ENCODE measurements at regions not wholly inside any gene's neighbourhood (a gene's known extent, or its start where the extent isn't known, plus 50 kb on each side); places are given as distances from the start of the nearest gene placed in this dataset.

GRCh38 chr2:78427170-78427569 lies 598.3 kb upstream of the REG3G start:
- TF ChIP-seq POLR2AphosphoS5 (IDR thresholded peaks at IDR 0.05; ENCODE audit: low read depth) (no peak), GABPA (IDR thresholded peaks at IDR 0.05; ENCODE audit: low read depth) (no peak), SPI1 (IDR thresholded peaks at IDR 0.05; ENCODE audit: borderline replicate concordance, low read depth) (no peak), REST (IDR thresholded peaks at IDR 0.05; ENCODE audit: insufficient replicate concordance, low read depth) (no peak), CTCF (IDR thresholded peaks at IDR 0.05; ENCODE audit: insufficient read depth, low read length) (no peak)
- Histone ChIP-seq H3K27ac (replicated peaks) (no peak overlapping the region), H3K4me3 (replicated peaks; ENCODE audit: insufficient read depth, low read length) (no peak overlapping the region), H3K27me3 (ENCODE audit: insufficient read depth, poor library complexity, severe bottlenecking) (no peaks in the 10 kb centered on the region)
- no peak for DNase-seq (ENCODE audit: low read depth in 1 of 2, low spot score in 1 of 2)

- Histone ChIP-seq H3K27me3 (ENCODE audit: insufficient read depth, poor library complexity, severe bottlenecking) (no peaks in the 10 kb centered on the region), H3K4me3 (replicated peaks; ENCODE audit: insufficient read depth, low read length) (no peak overlapping the region), H3K27ac (replicated peaks) (no peak overlapping the region)
- DNase-seq (ENCODE audit: low read depth in 1 of 2, low spot score in 1 of 2), result no peak
- no peak for TF ChIP-seq REST (IDR thresholded peaks at IDR 0.05; ENCODE audit: insufficient replicate concordance, low read depth)
- no peak for TF ChIP-seq CTCF (IDR thresholded peaks at IDR 0.05; ENCODE audit: insufficient read depth, low read length)
- no peak for TF ChIP-seq GABPA (IDR thresholded peaks at IDR 0.05; ENCODE audit: low read depth)
- TF ChIP-seq POLR2AphosphoS5 (IDR thresholded peaks at IDR 0.05; ENCODE audit: low read depth), result no peak
- TF ChIP-seq SPI1 (IDR thresholded peaks at IDR 0.05; ENCODE audit: borderline replicate concordance, low read depth), result no peak
Measured at GRCh38 chr2:78431241-78431640, 594.3 kb upstream of the REG3G start.

GRCh38 chr2:78439122-78439521 lies 586.4 kb upstream of the REG3G start:
- no peak for DNase-seq (ENCODE audit: low read depth in 1 of 2, low spot score in 1 of 2)
- Histone ChIP-seq H3K27ac (replicated peaks) (no peak overlapping the region), H3K27me3 (ENCODE audit: insufficient read depth, poor library complexity, severe bottlenecking) (no peaks in the 10 kb centered on the region), H3K4me3 (replicated peaks; ENCODE audit: insufficient read depth, low read length) (no peak overlapping the region)
- TF ChIP-seq GABPA (IDR thresholded peaks at IDR 0.05; ENCODE audit: low read depth), result no peak
- no peak for TF ChIP-seq CTCF (IDR thresholded peaks at IDR 0.05; ENCODE audit: insufficient read depth, low read length)
- no peak for TF ChIP-seq SPI1 (IDR thresholded peaks at IDR 0.05; ENCODE audit: borderline replicate concordance, low read depth)
- TF ChIP-seq REST (IDR thresholded peaks at IDR 0.05; ENCODE audit: insufficient replicate concordance, low read depth), result no peak
- TF ChIP-seq POLR2AphosphoS5 (IDR thresholded peaks at IDR 0.05; ENCODE audit: low read depth), result no peak
